Panc1 (cell line): ENCODE measurements at regions not wholly inside any gene's neighbourhood (a gene's known extent, or its start where the extent isn't known, plus 50 kb on each side); places are given as distances from the start of the nearest gene placed in this dataset.
"Not testable (repeated sequence)": the region's sequence is repeated elsewhere in the genome, so short reads cannot be mapped to it uniquely, and the experiment has no call there.

Experiments
- ATAC-seq: fragments of 200-7000 bp; cut with Tn5 transposase; 2 replicates; pipeline ENCODE4 v1.9.1; 2020; ENCODE audit warnings: mild to moderate bottlenecking, moderate library complexity
- BruUV-seq: library from RNA; stranded (reverse); fragments of 400-500 nt; replicated peaks from 2 replicates; lab custom pipeline; 2021; lab: Mats Ljungman, UMichigan
- CTCF ChIA-PET: fragments of 300-600 bp; sonication (Branson Sonifier 250); formaldehyde crosslinking; loops from one replicate; lab custom pipeline; 2022; ENCODE audit warnings: antibody characterized with exemption; lab: Charles Lee
- POLR2A ChIA-PET: fragments of 300-600 bp; sonication (Branson Sonifier 250); formaldehyde crosslinking; loops from one replicate; lab custom pipeline; 2022; ENCODE audit warnings: antibody characterized with exemption; lab: Charles Lee
- DNase-seq: peaks from one replicate; pipeline ENCODE4 v3.0.0-alpha.2; 2010; ENCODE audit warnings: low read depth, low spot score
- H3K27ac ChIP-seq: 2 replicates; pipeline ENCODE4 v1.5.1; 2011; ENCODE audit warnings: mild to moderate bottlenecking, low read length, inconsistent platforms
- H3K27me3 ChIP-seq: fragments of 200-500 bp; sonication (Bioruptor generic); 2 replicates; pipeline ENCODE4 v1.6.0; 2014; ENCODE audit warnings: low read length, inconsistent platforms; ENCODE audit not compliant: control insufficient read depth, insufficient read depth
- H3K36me3 ChIP-seq: fragments of 200-500 bp; sonication (Bioruptor generic); 2 replicates; pipeline ENCODE4 v1.5.1; 2014; ENCODE audit warnings: inconsistent platforms, mild to moderate bottlenecking, low read length, moderate library complexity; ENCODE audit not compliant: control insufficient read depth, insufficient read depth
- H3K4me1 ChIP-seq: 2 replicates; pipeline ENCODE4 v1.5.1; 2011; ENCODE audit warnings: inconsistent platforms, mild to moderate bottlenecking, low read length, moderate library complexity; ENCODE audit not compliant: control insufficient read depth, insufficient read depth
- H3K4me3 ChIP-seq, 2 experiments: 2 replicates each; pipeline ENCODE4 v1.5.1; 2011 to 2012; ENCODE audit warnings: low read depth in 2 of 2, low read length in 2 of 2, mild to moderate bottlenecking in 2 of 2, inconsistent platforms in 1 of 2, moderate library complexity in 1 of 2
- H3K9me3 ChIP-seq: fragments of 200-500 bp; sonication (Bioruptor generic); 2 replicates; pipeline ENCODE4 v1.5.1; 2014; ENCODE audit warnings: low read depth, mild to moderate bottlenecking, inconsistent platforms, low read length, moderate library complexity; ENCODE audit not compliant: control insufficient read depth, insufficient read depth
- POLR2AphosphoS5 ChIP-seq: IDR thresholded peaks from 2 replicates; pipeline ENCODE4 v1.6.1; 2012; ENCODE audit warnings: mild to moderate bottlenecking, low read depth, low read length, moderate library complexity
- REST ChIP-seq, 2 experiments: IDR thresholded peaks; 2 replicates each; pipeline ENCODE4 v1.6.1; 2011 to 2012; ENCODE audit warnings: low read depth in 2 of 2, control low read depth in 1 of 2, low read length in 1 of 2, mild to moderate bottlenecking in 1 of 2, moderate library complexity in 1 of 2; ENCODE audit not compliant: insufficient read depth in 1 of 2
- SIN3A ChIP-seq: IDR thresholded peaks from 2 replicates; pipeline ENCODE4 v1.6.1; 2012; ENCODE audit warnings: low read depth, mild to moderate bottlenecking, low read length, moderate library complexity, borderline replicate concordance; ENCODE audit not compliant: insufficient read depth
- TCF7L2 ChIP-seq: IDR thresholded peaks from 2 replicates; pipeline ENCODE4 v1.6.1; 2011; ENCODE audit warnings: mild to moderate bottlenecking, low read depth, low read length, inconsistent platforms
- in situ Hi-C: cut with HindIII; loops from 2 replicates; pipeline ENCODE4 v1.10.0; 2016; ENCODE audit warnings: low sequenced_read_pairs, low pct_unique_long_range_greater_than_20kb
- intact Hi-C: fragments of 100-400 bp; cut with micrococcal nuclease; formaldehyde crosslinking; loops from one replicate; pipeline ENCODE4 v1.10.0; 2022; ENCODE audit not compliant: unreplicated experiment
- TF ChIP-seq, protein P1 (sequence below): fragments of 450-650 bp; IDR thresholded peaks from 2 replicates; pipeline ENCODE4 v1.5.1; 2017; ENCODE audit warnings: mild to moderate bottlenecking

DNA sequence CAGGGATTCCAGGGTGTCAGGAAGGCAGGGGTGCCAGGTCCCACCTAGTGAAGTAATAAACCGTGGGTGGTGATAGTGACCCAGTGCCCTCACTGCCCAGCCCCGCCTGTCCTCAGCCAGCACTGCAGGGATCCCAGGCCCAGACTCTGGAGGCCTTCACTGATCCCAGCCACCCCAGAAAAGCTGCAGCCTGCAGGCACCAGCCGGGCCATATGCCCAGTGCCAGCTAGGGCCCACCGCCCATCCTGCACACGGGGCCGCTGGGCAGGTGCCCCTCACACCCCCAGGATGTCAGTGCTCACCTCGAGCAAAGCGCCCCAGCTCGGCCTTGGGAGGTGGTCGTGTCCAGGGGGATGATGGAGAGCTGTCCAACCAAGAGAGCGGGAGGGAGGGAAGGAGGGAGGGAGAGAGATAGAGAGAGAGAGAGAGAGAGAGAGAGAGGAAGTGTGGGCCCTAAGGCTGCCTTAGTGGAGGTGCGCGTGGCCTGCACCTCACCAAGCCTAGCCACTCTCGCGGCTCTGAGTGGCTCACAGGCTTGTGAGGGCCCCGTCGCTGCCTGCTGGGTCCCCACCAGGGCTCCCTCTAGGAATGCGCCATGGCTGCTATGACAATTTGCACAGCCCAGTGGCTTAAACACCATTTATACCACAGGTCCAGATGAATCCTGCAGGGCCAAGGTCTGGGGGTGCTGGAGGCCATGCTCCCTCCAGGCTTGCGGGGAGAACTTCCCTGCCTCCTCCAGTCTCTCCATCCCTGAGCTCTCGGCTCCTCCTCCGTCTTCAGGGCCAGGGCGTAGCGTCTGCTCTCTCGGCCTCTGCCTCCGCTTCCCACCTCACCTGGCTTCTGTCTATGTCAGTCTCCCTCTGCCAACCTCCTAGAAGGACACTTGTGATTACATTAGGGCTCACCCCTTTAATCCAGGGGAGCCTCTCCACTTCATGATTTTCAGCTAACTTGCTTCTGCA lies 401.0 kb downstream of the TMEM121 start:
- Histone ChIP-seq H3K27ac (no peak overlapping the region), H3K4me3 (no peak overlapping the region), H3K27me3 (peaks cover 1% of the 10 kb centered on the region), H3K4me1 (no peaks in the 10 kb centered on the region), H3K9me3 (no peaks in the 10 kb centered on the region), H3K36me3 (no peaks in the 10 kb centered on the region)
- TF ChIP-seq, protein P1, sequence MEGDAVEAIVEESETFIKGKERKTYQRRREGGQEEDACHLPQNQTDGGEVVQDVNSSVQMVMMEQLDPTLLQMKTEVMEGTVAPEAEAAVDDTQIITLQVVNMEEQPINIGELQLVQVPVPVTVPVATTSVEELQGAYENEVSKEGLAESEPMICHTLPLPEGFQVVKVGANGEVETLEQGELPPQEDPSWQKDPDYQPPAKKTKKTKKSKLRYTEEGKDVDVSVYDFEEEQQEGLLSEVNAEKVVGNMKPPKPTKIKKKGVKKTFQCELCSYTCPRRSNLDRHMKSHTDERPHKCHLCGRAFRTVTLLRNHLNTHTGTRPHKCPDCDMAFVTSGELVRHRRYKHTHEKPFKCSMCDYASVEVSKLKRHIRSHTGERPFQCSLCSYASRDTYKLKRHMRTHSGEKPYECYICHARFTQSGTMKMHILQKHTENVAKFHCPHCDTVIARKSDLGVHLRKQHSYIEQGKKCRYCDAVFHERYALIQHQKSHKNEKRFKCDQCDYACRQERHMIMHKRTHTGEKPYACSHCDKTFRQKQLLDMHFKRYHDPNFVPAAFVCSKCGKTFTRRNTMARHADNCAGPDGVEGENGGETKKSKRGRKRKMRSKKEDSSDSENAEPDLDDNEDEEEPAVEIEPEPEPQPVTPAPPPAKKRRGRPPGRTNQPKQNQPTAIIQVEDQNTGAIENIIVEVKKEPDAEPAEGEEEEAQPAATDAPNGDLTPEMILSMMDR: no peak
- TF ChIP-seq REST (IDR thresholded peaks at IDR 0.05; ENCODE audit: insufficient read depth in 1 of 2, low read depth in 2 of 2, low read length in 1 of 2) (no peak), SIN3A (no peak), TCF7L2 (no peak), POLR2AphosphoS5 (no peak)
- no peak for DNase-seq
- ATAC-seq: no peak
- BruUV-seq: no TSS peak
- ChIA-PET CTCF (no interaction called here), POLR2A (no interaction called here)
- in situ Hi-C loops (no loop called here), intact Hi-C loops (no loop called here)

DNA sequence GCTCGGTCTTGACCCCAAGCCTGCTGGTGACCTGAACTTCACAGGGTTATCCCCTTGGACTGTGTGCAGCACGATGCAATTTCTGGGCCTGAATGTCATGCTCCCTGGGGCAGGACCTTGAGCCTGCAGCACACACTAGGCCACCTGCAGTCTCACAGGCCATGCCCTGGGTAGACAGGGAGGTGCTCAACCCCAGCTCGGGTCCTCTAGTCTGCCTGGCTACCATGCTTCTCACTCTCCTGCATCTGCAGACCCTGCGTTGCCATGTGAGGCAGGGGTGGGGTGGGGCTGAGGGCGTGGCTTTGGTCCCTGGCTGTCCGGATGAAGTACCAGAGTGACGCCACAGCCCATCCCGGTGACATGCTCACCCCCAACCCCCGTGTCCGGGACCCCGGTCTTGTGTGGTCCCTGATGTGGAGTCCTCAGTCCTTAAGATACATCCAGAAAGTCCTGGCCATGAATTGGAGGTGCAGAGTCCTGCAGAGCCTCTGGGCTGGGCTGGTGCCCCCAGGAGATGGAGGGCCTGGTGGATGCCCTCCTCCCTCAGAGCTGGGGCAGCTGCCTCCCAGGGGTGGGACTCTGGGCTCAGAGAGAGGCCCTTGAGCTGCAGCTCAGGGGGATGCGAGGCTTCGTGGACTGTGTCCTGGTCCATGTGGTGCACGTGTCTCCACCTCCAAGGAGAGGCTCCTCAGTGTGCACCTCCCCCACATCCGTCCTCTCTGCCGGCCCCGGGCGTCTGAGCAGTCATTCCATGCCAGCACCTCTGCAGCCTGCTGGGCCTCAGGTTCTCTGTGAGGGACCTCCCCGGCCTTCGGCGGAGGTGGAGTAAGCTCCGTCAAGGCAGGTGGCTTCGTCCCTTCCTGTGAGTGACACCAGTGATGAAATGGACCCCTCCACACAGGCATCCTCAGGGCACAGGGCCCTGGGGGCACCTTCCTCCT lies 402.1 kb downstream of the TMEM121 start:
- BruUV-seq, in situ Hi-C loops, intact Hi-C loops, H3K9me3 ChIP-seq, H3K36me3 ChIP-seq, DNase-seq, H3K4me3 ChIP-seq, H3K27ac ChIP-seq, POLR2A ChIA-PET, H3K4me1 ChIP-seq, H3K27me3 ChIP-seq, CTCF ChIA-PET, ATAC-seq: not testable (repeated sequence)
